ENCODE measurements at regions not wholly inside any gene's neighbourhood (a gene's known extent, or its start where the extent isn't known, plus 50 kb on each side); places are given as distances from the start of the nearest gene placed in this dataset.

DNA sequence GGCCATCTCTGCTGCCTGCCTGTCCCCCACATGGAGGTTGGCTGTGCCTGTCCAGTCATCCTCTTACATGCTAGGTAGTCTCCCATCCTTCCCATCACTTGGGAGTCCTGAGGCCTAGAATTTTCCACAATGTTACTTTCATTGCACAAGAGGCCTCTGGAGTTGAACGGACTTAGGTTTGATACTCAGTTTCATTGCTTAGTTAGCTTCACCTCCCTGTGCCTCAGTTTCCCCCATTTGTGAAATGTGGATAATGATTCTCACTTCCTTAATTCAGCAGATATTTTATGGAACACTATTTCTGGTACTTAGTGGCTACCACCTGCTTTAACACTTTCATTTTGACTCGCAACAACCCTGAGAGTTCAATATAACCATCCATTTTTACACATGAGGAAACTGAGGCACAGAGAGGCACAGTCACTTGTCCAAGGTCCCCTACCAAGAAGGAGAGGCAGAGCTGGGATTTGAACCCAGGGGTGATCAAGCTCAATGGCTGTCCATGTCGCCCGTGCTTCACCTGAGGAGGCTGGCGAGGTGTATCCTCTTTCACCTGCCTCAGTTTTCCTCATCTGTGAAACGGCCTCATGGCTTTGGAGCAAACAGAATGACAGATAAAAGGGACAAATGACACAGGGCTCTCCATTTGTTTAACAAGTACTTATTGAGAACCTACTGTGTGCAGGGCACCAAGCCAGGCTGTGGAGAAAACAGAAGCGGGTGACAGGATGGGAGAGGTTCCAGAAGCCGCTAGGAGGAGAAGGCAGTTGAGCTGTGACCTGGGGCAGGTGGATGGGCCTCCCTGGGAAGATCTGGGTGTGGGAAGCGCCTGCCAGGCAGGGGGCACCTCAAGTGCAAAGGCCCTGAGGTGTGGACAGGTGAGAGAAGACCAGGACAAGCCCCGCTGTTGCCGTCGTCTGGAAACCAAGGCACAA is 154.3 kb upstream of the PTPN1 start:
- CTCF ChIA-PET: interaction anchor here (0.9 to 1.4 kb wide), 4 partner anchors 74 to 177 kb away, joined by 3 to 5 read pairs (median 3); no protein-coding TSS in a partner anchor
- H3K36me3 Mint-ChIP-seq: no peaks in the 10 kb centered on the region
- peaks cover 11% of the 10 kb centered on the region for H3K4me1 Mint-ChIP-seq
- H3K27ac Mint-ChIP-seq: no peak overlapping the region
- ATAC-seq (no peak), DNase-seq (ENCODE audit: low spot score) (no peak)
- no peaks in the 10 kb centered on the region for H3K9me3 Mint-ChIP-seq
- TF ChIP-seq, protein P1, sequence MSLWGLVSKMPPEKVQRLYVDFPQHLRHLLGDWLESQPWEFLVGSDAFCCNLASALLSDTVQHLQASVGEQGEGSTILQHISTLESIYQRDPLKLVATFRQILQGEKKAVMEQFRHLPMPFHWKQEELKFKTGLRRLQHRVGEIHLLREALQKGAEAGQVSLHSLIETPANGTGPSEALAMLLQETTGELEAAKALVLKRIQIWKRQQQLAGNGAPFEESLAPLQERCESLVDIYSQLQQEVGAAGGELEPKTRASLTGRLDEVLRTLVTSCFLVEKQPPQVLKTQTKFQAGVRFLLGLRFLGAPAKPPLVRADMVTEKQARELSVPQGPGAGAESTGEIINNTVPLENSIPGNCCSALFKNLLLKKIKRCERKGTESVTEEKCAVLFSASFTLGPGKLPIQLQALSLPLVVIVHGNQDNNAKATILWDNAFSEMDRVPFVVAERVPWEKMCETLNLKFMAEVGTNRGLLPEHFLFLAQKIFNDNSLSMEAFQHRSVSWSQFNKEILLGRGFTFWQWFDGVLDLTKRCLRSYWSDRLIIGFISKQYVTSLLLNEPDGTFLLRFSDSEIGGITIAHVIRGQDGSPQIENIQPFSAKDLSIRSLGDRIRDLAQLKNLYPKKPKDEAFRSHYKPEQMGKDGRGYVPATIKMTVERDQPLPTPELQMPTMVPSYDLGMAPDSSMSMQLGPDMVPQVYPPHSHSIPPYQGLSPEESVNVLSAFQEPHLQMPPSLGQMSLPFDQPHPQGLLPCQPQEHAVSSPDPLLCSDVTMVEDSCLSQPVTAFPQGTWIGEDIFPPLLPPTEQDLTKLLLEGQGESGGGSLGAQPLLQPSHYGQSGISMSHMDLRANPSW (CRISPR knock-in tag; conservative IDR thresholded peaks at IDR 0.05; ENCODE audit: low read depth): no peak
- TF ChIP-seq CREM (CRISPR knock-in tag; IDR thresholded peaks at IDR 0.05): no peak
- TF ChIP-seq, protein P2, sequence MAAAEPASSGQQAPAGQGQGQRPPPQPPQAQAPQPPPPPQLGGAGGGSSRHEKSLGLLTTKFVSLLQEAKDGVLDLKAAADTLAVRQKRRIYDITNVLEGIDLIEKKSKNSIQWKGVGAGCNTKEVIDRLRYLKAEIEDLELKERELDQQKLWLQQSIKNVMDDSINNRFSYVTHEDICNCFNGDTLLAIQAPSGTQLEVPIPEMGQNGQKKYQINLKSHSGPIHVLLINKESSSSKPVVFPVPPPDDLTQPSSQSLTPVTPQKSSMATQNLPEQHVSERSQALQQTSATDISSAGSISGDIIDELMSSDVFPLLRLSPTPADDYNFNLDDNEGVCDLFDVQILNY (CRISPR knock-in tag; IDR thresholded peaks at IDR 0.05): no peak
- TF ChIP-seq, protein P3, sequence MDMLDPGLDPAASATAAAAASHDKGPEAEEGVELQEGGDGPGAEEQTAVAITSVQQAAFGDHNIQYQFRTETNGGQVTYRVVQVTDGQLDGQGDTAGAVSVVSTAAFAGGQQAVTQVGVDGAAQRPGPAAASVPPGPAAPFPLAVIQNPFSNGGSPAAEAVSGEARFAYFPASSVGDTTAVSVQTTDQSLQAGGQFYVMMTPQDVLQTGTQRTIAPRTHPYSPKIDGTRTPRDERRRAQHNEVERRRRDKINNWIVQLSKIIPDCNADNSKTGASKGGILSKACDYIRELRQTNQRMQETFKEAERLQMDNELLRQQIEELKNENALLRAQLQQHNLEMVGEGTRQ (CRISPR knock-in tag; IDR thresholded peaks at IDR 0.05): no peak
- TF ChIP-seq, protein P4, sequence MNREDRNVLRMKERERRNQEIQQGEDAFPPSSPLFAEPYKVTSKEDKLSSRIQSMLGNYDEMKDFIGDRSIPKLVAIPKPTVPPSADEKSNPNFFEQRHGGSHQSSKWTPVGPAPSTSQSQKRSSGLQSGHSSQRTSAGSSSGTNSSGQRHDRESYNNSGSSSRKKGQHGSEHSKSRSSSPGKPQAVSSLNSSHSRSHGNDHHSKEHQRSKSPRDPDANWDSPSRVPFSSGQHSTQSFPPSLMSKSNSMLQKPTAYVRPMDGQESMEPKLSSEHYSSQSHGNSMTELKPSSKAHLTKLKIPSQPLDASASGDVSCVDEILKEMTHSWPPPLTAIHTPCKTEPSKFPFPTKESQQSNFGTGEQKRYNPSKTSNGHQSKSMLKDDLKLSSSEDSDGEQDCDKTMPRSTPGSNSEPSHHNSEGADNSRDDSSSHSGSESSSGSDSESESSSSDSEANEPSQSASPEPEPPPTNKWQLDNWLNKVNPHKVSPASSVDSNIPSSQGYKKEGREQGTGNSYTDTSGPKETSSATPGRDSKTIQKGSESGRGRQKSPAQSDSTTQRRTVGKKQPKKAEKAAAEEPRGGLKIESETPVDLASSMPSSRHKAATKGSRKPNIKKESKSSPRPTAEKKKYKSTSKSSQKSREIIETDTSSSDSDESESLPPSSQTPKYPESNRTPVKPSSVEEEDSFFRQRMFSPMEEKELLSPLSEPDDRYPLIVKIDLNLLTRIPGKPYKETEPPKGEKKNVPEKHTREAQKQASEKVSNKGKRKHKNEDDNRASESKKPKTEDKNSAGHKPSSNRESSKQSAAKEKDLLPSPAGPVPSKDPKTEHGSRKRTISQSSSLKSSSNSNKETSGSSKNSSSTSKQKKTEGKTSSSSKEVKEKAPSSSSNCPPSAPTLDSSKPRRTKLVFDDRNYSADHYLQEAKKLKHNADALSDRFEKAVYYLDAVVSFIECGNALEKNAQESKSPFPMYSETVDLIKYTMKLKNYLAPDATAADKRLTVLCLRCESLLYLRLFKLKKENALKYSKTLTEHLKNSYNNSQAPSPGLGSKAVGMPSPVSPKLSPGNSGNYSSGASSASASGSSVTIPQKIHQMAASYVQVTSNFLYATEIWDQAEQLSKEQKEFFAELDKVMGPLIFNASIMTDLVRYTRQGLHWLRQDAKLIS (CRISPR knock-in tag; IDR thresholded peaks at IDR 0.05; ENCODE audit: borderline replicate concordance): no peak
- TF ChIP-seq, protein P5, sequence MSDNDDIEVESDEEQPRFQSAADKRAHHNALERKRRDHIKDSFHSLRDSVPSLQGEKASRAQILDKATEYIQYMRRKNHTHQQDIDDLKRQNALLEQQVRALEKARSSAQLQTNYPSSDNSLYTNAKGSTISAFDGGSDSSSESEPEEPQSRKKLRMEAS (CRISPR knock-in tag; IDR thresholded peaks at IDR 0.05): no peak
- TF ChIP-seq HMGA2 (CRISPR knock-in tag; IDR thresholded peaks at IDR 0.05): no peak
- TF ChIP-seq, protein P6, sequence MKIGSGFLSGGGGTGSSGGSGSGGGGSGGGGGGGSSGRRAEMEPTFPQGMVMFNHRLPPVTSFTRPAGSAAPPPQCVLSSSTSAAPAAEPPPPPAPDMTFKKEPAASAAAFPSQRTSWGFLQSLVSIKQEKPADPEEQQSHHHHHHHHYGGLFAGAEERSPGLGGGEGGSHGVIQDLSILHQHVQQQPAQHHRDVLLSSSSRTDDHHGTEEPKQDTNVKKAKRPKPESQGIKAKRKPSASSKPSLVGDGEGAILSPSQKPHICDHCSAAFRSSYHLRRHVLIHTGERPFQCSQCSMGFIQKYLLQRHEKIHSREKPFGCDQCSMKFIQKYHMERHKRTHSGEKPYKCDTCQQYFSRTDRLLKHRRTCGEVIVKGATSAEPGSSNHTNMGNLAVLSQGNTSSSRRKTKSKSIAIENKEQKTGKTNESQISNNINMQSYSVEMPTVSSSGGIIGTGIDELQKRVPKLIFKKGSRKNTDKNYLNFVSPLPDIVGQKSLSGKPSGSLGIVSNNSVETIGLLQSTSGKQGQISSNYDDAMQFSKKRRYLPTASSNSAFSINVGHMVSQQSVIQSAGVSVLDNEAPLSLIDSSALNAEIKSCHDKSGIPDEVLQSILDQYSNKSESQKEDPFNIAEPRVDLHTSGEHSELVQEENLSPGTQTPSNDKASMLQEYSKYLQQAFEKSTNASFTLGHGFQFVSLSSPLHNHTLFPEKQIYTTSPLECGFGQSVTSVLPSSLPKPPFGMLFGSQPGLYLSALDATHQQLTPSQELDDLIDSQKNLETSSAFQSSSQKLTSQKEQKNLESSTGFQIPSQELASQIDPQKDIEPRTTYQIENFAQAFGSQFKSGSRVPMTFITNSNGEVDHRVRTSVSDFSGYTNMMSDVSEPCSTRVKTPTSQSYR (CRISPR knock-in tag; IDR thresholded peaks at IDR 0.05): no peak
- no peak for TF ChIP-seq EMX1 (CRISPR knock-in tag; IDR thresholded peaks at IDR 0.05)
- no peak for TF ChIP-seq TEAD1 (CRISPR knock-in tag; IDR thresholded peaks at IDR 0.05)
- TF ChIP-seq IRF2 (CRISPR knock-in tag; IDR thresholded peaks at IDR 0.05; ENCODE audit: borderline replicate concordance, low read depth): no peak
- TF ChIP-seq SOX15 (CRISPR knock-in tag; IDR thresholded peaks at IDR 0.05): no peak
- TF ChIP-seq, protein P7, sequence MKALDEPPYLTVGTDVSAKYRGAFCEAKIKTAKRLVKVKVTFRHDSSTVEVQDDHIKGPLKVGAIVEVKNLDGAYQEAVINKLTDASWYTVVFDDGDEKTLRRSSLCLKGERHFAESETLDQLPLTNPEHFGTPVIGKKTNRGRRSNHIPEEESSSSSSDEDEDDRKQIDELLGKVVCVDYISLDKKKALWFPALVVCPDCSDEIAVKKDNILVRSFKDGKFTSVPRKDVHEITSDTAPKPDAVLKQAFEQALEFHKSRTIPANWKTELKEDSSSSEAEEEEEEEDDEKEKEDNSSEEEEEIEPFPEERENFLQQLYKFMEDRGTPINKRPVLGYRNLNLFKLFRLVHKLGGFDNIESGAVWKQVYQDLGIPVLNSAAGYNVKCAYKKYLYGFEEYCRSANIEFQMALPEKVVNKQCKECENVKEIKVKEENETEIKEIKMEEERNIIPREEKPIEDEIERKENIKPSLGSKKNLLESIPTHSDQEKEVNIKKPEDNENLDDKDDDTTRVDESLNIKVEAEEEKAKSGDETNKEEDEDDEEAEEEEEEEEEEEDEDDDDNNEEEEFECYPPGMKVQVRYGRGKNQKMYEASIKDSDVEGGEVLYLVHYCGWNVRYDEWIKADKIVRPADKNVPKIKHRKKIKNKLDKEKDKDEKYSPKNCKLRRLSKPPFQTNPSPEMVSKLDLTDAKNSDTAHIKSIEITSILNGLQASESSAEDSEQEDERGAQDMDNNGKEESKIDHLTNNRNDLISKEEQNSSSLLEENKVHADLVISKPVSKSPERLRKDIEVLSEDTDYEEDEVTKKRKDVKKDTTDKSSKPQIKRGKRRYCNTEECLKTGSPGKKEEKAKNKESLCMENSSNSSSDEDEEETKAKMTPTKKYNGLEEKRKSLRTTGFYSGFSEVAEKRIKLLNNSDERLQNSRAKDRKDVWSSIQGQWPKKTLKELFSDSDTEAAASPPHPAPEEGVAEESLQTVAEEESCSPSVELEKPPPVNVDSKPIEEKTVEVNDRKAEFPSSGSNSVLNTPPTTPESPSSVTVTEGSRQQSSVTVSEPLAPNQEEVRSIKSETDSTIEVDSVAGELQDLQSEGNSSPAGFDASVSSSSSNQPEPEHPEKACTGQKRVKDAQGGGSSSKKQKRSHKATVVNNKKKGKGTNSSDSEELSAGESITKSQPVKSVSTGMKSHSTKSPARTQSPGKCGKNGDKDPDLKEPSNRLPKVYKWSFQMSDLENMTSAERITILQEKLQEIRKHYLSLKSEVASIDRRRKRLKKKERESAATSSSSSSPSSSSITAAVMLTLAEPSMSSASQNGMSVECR (CRISPR knock-in tag; IDR thresholded peaks at IDR 0.05; ENCODE audit: borderline replicate concordance): no peak
- TF ChIP-seq NFYB (CRISPR knock-in tag; conservative IDR thresholded peaks at IDR 0.05; ENCODE audit: low read depth): no peak
- no peaks in the 10 kb centered on the region for H3K27me3 Mint-ChIP-seq (ENCODE audit: low read depth)
- H3K4me3 Mint-ChIP-seq: no peak overlapping the region
- POLR2A ChIA-PET: interaction anchor here (0.6 kb wide), 1 partner anchor 160 kb away, joined by 5 read pairs; no protein-coding TSS in a partner anchor

Measured in WTC11 (cell line).